Gastroesophageal sphincter (tissue), 3 donors: ENCODE measurements at regions not wholly inside any gene's neighbourhood (a gene's known extent, or its start where the extent isn't known, plus 50 kb on each side); places are given as distances from the start of the nearest gene placed in this dataset.

Source experiments
- EP300 ChIP-seq: sonication (generic); formaldehyde crosslinking; IDR thresholded peaks from one replicate; pipeline ENCODE4 v1.6.1; 2017; ENCODE audit warnings: antibody characterized with exemption, mild to moderate bottlenecking
- POLR2A ChIP-seq, 2 donors: fragments of 450-650 bp; IDR thresholded peaks; one replicate each; pipeline ENCODE4 v1.6.1; 2017; ENCODE audit warnings: antibody characterized with exemption in 2 of 2, mild to moderate bottlenecking in 2 of 2, moderate library complexity in 1 of 2
- TF ChIP-seq, protein P1 (sequence below), 4 experiments: fragments of 200-600 bp in 2 of 4; fragments of 450-650 bp in 2 of 4; sonication (generic) in 1 of 4; IDR thresholded peaks; one replicate each; pipeline ENCODE4 v1.5.1; 2017 to 2019; ENCODE audit warnings: antibody characterized with exemption in 4 of 4, mild to moderate bottlenecking in 2 of 4, moderate library complexity in 2 of 4

DNA sequence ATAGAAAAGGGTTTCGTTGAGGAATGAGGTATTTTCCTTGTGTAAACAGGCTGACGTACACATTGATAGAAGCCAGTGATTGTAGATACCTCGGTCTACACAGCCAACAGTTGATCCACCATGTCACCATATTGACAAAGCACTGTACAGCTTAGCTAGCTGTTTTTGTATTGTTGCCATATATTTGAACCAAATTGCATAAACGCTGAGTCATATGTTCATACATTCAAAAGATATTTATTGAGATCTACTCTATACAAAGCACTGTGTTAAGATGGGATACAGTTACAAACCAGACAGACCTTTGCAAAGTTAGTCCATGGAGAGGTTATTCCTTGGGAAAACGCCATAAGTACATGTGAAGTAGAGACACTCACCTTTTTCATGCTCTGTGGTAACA, 132.4 kb upstream of the ATP1B1 start:
- TF ChIP-seq, protein P1, sequence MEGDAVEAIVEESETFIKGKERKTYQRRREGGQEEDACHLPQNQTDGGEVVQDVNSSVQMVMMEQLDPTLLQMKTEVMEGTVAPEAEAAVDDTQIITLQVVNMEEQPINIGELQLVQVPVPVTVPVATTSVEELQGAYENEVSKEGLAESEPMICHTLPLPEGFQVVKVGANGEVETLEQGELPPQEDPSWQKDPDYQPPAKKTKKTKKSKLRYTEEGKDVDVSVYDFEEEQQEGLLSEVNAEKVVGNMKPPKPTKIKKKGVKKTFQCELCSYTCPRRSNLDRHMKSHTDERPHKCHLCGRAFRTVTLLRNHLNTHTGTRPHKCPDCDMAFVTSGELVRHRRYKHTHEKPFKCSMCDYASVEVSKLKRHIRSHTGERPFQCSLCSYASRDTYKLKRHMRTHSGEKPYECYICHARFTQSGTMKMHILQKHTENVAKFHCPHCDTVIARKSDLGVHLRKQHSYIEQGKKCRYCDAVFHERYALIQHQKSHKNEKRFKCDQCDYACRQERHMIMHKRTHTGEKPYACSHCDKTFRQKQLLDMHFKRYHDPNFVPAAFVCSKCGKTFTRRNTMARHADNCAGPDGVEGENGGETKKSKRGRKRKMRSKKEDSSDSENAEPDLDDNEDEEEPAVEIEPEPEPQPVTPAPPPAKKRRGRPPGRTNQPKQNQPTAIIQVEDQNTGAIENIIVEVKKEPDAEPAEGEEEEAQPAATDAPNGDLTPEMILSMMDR (IDR thresholded peaks at IDR 0.05): no peak
- no peak for TF ChIP-seq POLR2A (IDR thresholded peaks at IDR 0.05)
- TF ChIP-seq EP300: no peak
